ENCODE measurements at regions not wholly inside any gene's neighbourhood (a gene's known extent, or its start where the extent isn't known, plus 50 kb on each side); places are given as distances from the start of the nearest gene placed in this dataset.
"Not testable (repeated sequence)": the region's sequence is repeated elsewhere in the genome, so short reads cannot be mapped to it uniquely, and the experiment has no call there.

GRCh38 chr10:27388761-27389399 is 115.2 kb upstream of the RAB18 start:
- FAIRE-seq, result no peak

DNA sequence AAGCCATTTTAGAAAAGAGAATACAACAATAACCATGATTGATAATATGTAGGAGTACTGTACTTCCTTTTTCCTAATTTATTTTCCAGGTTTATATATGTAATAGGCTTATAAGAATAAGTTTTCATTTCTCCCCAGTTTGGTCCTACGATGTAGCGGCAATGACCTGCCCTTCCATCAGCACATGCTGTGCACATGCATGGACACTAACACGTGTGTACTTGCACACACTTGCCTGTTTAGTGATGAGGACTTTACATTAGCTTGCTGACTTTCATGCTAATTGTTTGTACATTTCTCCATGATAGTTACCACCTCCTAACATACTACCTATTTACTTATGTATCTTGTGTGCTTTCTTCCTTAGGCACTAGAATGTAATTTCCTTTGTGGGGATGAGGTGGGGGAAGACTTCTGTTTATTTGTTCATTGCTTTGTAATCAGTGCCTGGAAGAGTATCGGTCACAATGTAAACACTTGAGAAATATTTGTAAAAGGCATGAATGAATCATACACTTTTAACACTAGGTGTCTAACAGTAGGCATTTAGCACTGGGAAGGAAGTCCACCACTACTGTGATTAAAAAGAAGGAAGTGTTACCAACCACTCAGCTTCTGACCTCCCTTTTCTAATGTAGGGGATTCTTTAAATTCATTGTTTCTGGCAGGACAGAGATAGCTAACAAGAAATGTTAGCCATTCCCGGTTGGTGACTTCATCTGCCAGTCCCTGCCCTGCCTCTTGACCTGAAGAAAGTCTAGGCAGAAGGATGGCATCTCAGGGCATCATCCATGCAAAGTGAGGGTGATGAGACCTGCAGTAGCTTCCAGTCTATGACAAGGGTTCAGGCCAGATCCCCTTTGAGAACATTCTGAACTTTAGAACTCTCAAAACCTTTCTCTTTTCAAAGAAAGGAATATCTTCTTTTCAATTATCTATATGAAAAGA is 120.2 kb upstream of the RAB18 start:
- FAIRE-seq, result no peak

- no peak for FAIRE-seq
Observed at GRCh38 chr10:27382176-27382575, 121.9 kb upstream of the RAB18 start.

DNA sequence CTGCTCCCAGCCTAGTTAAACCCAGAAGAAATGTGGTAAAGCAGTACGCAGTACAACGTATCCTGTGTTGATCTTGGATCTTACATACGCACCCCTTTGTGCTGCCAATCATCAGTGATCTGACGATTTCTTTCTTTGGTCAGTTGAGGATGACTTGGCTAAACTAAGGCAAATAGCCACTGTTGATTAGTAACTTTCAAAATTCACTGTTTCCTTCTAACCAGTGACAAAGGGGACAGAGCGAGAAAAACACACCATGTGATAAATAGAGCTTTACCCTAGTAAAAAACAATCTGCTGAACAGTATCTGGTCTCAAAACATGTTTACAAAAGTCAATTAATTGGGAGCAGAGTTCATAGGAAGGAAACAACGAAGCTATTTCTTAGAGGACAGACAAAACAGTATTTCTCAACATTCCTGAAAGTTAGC is 123.2 kb upstream of the RAB18 start:
- no peak for FAIRE-seq

- FAIRE-seq, result not testable (repeated sequence)
Observed at GRCh38 chr10:27379041-27379440, 125.1 kb upstream of the RAB18 start.

DNA sequence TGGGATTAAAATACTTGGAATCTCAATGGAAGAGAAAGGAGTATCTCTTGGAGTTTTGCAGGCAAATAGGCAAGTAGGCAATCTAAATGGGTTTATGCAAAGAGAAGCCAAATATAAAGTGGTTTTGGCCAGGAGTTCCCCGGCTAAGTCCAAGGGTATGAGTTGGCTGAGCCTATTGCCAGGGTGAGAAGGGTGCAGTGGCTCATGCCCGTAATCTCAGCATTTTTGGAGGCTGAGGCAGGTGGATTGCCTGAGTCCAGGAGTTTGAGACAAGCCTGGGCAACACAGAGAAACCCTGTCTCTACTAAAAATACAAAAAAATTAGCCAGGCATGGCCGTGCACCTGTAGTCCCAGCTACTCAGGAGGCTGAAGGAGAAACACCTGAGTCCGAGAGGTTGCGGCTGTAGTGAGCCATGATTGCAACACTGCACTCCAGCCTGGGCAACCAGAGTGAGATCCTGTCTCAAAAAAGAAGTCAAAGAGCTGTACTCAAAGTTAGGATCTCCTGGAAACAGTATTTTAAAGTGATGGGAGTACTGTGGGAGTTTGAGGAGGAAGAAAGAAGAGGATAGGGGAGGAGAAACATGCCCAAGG is 130.4 kb upstream of the RAB18 start:
- FAIRE-seq, result no peak

GRCh38 chr10:27372095-27372494 is 131.5 kb upstream of the ACBD5 start:
- FAIRE-seq, result no peak

GRCh38 chr10:27371375-27371774 is 130.8 kb upstream of the ACBD5 start:
- FAIRE-seq, result not testable (repeated sequence)

DNA sequence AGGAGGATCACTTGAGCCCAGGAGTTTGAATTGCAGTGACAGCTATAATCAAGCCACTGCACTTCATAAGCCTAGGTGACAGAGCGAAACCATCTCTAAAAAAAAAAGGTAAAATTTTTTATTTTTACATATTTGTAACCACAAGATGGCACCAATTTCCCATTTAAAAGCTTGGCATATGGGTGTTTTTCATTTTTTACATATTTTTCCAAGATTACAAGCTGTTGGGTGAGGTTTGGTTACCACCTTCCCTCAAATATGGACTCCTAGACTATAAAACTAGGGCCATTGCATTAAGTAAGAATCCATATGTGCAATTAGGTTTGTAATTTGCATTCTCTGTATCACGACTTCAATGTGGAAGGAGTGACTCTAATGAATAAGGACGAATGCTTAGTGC is 129.3 kb upstream of the ACBD5 start:
- peak; percentile 87 for FAIRE-seq

DNA sequence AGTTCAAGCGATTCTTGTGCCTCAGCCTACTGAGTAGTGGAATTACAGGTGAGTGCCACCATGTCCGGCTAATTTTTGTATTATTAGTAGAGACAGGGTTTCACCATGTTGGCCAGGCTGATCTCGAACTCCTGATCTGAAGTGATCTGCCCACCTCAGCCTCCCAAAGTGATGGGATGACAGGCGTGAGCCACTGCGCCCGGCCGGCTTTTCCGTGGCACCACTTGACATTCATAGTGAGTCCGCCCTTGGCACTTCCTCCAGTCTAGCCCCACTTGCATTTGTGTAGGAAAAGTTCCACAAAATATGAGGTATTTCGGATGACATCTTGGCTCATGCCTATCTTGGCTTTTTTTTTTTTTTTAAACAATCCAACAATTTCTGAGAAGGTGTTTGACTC is 128.1 kb upstream of the ACBD5 start:
- no peak for FAIRE-seq

GRCh38 chr10:27366769-27367168 is 126.2 kb upstream of the ACBD5 start:
- FAIRE-seq, result no peak

DNA sequence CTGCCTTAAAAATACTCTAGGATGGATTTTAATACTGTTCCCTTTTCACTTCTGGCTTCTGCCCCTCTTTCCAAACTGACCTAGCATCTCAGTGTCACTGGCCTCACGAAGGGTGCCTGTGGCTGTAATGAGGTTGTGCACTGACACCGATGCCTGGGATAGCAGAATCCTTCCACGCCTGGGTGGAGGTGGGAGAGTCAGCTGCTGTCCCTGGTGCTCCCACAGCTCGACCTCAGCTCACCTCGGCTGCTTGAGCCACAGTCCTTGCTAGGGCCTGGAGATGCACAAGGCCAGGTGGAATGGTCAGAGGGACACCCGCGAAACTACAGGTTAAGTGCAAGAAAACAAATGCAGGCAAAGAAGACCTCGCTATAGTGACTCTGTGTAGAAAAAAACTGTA is 123.4 kb upstream of the ACBD5 start:
- no peak for FAIRE-seq

GRCh38 chr10:27360581-27361172 is 120.1 kb upstream of the ACBD5 start:
- peak; percentile 72 for FAIRE-seq

GRCh38 chr10:27359792-27360355 is 119.3 kb upstream of the ACBD5 start:
- FAIRE-seq, result no peak

GRCh38 chr10:27356738-27357137 is 116.1 kb upstream of the ACBD5 start:
- no peak for FAIRE-seq

DNA sequence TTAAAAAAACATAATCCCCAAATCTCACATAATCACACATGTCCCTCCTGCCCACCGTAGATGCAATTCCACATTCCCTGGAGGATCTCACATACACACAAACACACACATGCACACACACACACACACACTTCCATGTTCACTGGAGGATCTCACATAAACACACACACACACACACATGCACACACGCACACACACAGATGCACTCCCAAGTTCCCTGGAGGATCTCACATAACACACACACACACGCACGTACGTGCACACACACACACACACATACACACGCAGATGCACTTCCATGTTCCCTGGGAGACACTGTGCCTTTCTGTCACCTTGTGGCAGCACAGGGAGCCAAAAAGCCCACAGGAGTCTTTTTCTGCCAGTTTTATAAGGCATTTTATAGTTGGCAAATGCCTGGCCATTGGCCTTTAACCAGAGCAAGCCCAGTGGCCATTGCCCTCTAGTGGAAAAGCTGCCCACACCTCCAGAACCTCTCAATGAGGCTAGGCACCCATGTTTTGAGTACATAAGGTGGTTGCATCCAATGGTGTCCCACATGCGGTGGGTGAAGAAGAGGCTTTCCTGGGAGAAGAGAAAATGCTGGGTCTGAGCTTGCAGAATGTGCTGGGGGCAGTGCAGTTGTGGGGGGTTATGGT is 115.4 kb upstream of the ACBD5 start:
- FAIRE-seq, result no peak

GRCh38 chr10:27354643-27355270 is 114.2 kb upstream of the ACBD5 start:
- FAIRE-seq, result not testable (repeated sequence)

GRCh38 chr10:27354100-27354499 is 113.5 kb upstream of the ACBD5 start:
- not testable (repeated sequence) for FAIRE-seq

DNA sequence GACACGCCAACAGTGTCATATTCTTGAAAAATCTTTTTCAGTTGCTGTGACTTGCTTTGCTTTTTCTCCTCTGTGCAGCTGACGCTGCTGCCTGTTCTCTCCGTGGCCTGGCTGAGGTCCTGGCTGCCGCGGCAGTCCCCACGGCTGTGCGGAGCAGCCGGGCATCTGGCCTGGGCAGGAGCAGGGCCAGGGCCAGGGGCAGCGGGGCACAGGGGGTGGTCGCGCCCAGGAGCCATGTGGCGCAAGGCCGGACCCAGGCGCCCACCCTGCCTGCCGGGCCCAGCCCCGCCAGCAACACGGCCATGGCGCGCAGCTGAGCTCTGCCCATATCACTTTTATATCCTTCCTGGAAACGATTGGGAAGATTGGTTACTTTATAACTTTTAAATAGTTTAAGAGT is 109.4 kb upstream of the ACBD5 start:
- no peak for FAIRE-seq

- not testable (repeated sequence) for FAIRE-seq
Observed at GRCh38 chr10:27347827-27348207, 107.2 kb upstream of the ACBD5 start.

GRCh38 chr10:27345455-27345920 is 104.9 kb upstream of the ACBD5 start:
- no peak for FAIRE-seq

Measured in A204.1 (cell line).